GM19025 (cell line): ENCODE measurements at regions not wholly inside any gene's neighbourhood (a gene's known extent, or its start where the extent isn't known, plus 50 kb on each side); places are given as distances from the start of the nearest gene placed in this dataset.

Experiments used
- ATAC-seq: cut with Tn5 transposase; IDR thresholded peaks from one replicate; pipeline ENCODE4 v1.9.1; 2021; ENCODE audit warnings: mild to moderate bottlenecking, low read depth, moderate library complexity; ENCODE audit not compliant: unreplicated experiment

- ATAC-seq: no peak
Observed at GRCh38 chr4:84046551-84046950, 452.5 kb downstream of the NKX6-1 start.

DNA sequence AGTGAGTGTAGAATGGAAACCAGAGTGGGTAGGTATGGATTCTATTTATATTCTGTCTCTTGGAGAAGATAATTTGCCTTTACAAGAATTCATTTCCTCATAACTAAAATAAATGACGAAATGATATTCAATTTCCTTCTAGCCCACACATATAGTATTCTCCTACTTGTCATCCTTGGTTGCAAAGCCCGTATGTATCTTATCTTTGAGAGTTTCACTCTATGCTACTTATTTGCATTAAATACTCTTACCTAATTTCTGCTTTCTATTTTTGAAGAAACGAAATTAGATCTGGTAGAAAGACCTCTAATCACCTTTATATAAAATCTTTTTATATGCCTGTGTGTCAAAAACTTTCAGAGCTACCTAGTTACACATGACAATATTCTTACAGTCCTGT lies 457.7 kb downstream of the NKX6-1 start:
- no peak for ATAC-seq

GRCh38 chr4:84035568-84035967 lies 463.5 kb downstream of the NKX6-1 start:
- no peak for ATAC-seq

GRCh38 chr4:84032372-84032771 lies 466.7 kb downstream of the NKX6-1 start:
- ATAC-seq: peak; percentile 73

GRCh38 chr4:84031401-84031800 lies 467.7 kb downstream of the NKX6-1 start:
- no peak for ATAC-seq

DNA sequence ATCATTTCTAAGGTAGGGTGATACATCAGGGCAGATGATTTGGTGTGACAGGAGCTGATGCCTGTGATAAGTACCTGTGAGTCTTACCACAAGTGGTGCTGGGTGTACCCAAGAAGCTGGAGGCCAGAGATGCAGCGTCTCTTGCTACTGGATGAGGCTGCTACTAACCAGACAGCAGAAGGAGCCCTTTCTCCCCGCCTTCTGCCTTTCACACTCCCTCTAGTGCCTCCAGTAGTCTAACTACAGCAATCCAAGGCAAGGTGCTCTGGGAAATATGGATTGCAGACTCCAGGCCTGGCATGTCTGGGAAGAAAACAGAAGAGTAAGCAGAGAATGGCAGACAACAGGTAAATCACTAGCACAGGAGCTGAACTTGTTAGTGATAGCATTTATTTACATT lies 470.8 kb downstream of the NKX6-1 start:
- ATAC-seq: no peak

DNA sequence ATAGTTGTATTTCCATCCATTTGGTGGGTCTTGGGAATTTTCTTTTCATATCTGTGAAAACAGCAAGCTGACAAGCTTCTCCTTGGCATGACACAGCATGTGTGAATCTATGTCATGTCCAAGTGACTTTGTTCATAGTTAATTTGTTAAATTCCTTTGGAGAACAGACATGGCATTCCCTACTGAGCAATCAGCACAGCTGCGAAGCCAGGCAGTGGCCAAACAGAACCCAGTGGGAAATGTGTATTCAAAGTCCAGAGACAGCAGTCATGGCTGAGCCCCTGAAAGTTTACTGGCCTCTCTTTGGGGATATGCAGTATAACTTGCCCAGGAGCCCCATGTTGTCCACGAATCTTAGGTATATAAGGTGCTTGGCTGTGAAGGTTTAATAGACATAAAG lies 474.7 kb downstream of the NKX6-1 start:
- ATAC-seq: no peak

DNA sequence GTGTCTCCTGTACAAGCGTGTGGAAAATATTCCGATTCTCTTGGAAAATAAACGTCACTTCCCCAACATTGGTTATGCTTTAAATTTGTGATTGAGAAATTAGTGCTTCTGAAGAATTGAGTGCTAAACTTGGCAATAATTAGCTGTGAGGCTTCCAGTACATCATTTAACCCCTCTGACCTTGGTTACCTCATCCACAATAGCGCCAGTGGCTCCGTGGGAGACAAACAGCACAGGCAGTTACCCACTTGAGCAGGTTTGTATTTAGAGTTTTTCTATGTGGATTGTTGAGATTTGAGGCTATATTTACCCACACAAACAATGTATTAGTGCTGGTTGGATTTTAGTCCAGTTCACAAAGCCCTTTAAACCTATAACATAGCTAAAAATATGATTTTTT lies 476.5 kb downstream of the NKX6-1 start:
- no peak for ATAC-seq

- no peak for ATAC-seq
Observed at GRCh38 chr4:84019626-84020025, 479.5 kb downstream of the NKX6-1 start.

DNA sequence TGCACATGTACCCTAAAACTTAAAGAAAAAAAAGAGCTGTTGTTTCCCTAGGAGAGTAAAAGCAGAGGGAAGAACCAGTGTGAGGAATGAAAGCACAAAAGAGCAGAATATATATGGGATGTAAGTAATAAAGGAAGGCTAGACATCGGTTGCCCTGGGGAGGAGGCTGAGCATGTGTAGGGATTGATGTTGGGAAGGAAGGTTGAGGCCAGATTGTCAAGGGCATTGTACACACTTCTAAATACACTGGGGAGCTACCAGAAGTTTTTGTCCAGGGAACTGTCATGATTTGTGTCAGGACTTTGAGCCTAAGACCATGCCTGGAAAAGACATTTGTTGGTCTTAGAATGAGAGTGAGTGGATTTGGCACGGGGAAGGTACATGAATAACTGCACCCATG lies 467.1 kb downstream of the GPAT3 start:
- ATAC-seq: no peak

DNA sequence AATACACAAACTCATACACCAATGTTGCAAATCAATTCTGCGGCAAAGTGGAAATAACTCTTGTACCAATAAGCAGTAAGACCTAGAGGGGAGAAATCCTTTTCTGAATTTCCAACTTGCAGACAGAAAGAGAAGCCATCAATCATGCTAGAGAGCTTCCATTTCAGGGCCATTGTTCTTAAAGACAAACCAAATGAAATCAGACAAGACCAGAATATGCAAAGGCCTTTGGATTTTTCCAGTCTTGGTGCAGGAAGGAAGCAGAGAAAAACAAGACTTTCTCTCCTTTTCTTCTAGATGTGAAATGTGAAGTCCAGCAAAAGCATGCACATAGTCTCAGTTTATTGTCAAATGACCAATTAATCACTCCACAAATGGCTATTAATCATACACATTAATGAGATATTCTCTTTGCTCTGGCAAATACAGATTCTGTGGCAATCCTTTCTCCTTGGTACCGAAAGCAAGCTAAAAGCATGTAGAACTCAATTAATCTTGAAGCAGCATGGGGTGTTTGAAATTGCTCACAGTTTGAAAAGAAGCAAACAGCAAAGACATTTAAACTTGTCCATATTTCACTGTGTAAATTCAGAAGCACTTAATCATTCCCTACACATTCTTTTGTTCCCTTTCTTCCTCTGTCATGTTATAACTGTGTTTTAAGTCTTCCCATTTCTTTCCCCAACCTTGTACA lies 466.1 kb downstream of the GPAT3 start:
- no peak for ATAC-seq

DNA sequence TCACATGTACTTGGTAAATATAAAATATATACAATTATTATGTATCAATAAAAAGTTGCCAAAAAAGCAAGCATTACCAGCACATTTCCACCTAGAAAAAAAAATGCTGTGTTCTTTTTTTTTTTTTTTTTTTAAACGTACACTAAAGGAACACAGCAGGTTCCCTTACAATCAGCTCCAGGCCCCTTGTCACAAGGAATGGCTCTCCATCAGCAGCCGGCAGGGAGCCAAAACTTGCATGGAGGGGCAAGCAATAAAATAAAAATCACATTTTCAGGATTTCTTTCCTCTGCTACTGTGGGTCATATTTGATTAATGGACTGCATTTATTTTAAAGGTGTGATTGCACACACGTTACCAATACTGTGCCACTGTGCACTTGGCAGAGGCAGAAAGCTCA lies 460.3 kb downstream of the GPAT3 start:
- ATAC-seq: no peak

DNA sequence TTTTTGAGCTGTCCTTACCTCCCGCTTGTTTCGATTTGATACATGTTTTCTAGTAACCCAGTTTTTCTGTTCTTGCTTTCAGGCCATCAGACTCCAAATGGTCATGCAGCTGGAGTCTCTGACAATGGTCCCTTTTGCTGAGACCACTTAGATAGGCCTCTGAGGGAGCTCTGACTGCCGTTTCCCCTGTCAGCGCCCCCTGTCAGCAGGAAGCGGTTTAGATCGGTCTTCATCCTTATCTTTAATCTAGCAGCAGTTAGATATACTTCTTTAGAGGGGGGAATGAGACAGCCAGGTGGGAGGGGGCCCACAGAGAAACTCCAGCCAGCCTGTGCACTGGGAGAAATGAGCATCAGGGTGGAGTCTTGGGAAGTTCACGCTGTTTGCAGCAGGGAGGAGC lies 457.9 kb downstream of the GPAT3 start:
- no peak for ATAC-seq

- no peak for ATAC-seq
Observed at GRCh38 chr4:83989835-83990234, 453.9 kb downstream of the GPAT3 start.

DNA sequence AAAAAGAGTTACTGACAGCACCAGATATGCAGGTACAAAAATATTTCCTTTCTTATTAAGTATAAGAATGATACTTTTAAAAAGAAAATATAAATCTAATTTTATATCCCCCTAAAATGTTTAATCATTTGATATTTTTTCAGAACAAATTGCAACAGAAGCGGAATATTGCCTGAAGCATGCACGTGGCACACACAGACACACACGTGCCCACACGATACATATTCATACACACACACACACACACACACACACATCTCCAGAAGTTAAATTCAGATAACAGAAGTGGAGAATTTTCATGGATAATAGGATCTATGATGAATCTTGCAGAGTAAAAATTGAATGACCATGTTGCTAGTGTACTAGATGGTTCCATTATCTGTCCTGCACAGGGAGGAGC lies 445.2 kb downstream of the GPAT3 start:
- no peak for ATAC-seq

- ATAC-seq: no peak
Observed at GRCh38 chr4:83979773-83980172, 443.9 kb downstream of the GPAT3 start.

GRCh38 chr4:83974111-83974780 lies 438.3 kb downstream of the GPAT3 start:
- ATAC-seq: no peak

- no peak for ATAC-seq
Observed at GRCh38 chr4:83964996-83965541, 429.2 kb downstream of the GPAT3 start.

DNA sequence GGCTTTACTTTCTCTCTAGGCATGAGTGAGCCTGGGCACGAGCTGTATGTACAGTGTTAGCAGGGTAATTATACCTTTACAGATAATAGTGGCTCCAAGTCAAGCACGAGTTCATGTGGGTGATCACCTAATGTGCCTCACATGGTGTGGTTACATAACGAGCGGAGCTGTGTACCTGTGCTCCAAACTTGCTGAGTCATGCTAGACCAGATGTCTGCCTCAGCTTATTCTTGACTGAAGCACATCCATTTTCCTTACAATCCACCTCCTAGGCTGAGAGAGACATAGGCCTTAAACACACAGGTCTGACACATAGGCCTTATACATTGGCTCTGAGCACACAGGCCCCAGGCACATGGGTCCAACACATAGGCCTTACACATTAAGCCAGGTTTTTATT lies 426.6 kb downstream of the GPAT3 start:
- no peak for ATAC-seq

DNA sequence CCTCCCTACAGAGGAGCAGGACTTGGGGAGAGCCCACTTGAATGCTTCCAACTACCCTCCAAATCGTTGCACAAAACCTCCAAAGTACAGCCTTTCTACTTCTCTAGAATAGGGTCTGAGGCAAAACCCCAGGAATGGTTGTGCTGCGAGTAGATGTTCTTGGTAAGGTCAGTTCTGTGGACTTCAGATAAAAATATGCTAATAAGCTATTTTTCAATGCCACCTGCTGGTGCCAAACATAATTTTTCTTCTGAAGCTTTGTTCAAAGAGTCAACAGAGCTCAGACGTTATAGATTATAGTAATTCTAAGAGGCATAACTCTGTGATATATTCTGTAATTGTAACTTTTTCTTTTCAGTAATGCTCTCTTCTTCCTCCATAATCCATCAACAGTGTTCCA lies 425.7 kb downstream of the GPAT3 start:
- no peak for ATAC-seq

DNA sequence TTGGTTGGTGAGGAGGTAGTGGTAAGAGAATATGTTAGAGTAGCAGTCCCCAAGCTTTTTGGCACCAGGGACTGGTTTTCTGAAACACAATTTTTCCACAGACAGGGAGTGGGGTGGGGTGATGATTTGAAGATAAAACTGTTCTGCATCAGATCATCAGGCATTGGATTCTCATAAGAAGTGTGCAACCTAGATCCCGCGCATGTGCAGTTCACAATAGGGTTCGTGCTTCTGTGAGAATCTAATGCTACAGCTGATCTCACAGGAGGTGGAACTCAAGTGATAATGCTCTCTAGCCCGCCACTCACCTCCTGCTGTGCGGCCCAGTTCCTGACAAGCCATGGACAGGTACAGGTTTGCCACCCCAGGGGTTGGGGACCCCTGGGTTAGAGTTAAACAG lies 423.3 kb downstream of the GPAT3 start:
- ATAC-seq: no peak

DNA sequence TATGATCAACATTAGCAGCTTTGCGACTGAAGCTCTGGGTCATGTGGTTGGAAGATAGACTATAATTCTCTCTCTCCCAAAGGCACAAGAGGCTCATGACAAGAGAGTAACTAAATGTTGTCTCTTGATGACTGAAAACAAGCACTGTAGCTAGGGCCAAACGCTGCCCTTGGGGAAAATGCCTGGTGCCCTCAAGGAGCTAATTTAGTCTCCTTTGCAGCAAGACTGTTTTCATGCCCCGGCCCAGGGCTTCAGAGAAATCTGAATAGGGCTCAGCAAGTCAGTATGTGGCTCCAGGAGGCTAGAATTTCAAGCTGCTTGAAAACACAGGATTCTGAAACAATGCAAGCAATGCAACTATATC lies 411.9 kb downstream of the GPAT3 start:
- no peak for ATAC-seq
